ENCODE measurements at regions not wholly inside any gene's neighbourhood (a gene's known extent, or its start where the extent isn't known, plus 50 kb on each side); places are given as distances from the start of the nearest gene placed in this dataset.
"Not testable (repeated sequence)": the region's sequence is repeated elsewhere in the genome, so short reads cannot be mapped to it uniquely, and the experiment has no call there.

DNA sequence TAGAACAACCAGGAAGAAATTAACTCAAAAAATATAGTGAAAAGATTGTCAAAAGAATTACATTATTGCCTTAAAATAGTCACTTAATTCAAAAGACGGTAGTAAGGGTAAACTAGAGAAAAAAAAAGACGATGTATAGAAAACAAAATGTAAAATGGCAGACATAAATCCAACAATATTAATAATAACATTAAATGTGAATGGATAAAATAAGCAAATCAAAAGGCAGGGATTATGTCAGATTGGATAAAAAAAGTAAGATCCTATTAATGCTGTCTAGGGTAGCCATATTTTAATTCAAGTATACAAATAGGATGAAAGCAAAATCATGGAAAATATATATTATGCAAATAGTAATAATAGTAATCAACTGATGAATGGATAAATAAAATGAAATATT, 134.0 kb upstream of the ADCY2 start:
- POLR2A ChIA-PET: no interaction called here
- peaks cover 3% of the 10 kb centered on the region; the same call in 1 of the 2 replicates for H3K9me3 ChIP-seq (ENCODE audit: control insufficient read depth, insufficient read depth, low read length)
- H3K27me3 ChIP-seq (ENCODE audit: control insufficient read depth, insufficient read depth, low read length): no peaks in the 10 kb centered on the region
- H3K27ac ChIP-seq (ENCODE audit: low read depth, low read length): no peak overlapping the region
- TF ChIP-seq, protein P1, sequence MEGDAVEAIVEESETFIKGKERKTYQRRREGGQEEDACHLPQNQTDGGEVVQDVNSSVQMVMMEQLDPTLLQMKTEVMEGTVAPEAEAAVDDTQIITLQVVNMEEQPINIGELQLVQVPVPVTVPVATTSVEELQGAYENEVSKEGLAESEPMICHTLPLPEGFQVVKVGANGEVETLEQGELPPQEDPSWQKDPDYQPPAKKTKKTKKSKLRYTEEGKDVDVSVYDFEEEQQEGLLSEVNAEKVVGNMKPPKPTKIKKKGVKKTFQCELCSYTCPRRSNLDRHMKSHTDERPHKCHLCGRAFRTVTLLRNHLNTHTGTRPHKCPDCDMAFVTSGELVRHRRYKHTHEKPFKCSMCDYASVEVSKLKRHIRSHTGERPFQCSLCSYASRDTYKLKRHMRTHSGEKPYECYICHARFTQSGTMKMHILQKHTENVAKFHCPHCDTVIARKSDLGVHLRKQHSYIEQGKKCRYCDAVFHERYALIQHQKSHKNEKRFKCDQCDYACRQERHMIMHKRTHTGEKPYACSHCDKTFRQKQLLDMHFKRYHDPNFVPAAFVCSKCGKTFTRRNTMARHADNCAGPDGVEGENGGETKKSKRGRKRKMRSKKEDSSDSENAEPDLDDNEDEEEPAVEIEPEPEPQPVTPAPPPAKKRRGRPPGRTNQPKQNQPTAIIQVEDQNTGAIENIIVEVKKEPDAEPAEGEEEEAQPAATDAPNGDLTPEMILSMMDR (IDR thresholded peaks at IDR 0.05; ENCODE audit: low read depth, low read length): no peak
- CTCF ChIA-PET: no interaction called here
- H3K4me3 ChIP-seq (ENCODE audit: low read depth, low read length): no peak overlapping the region
- DNase-seq (ENCODE audit: low read depth, low spot score): no peak

DNA sequence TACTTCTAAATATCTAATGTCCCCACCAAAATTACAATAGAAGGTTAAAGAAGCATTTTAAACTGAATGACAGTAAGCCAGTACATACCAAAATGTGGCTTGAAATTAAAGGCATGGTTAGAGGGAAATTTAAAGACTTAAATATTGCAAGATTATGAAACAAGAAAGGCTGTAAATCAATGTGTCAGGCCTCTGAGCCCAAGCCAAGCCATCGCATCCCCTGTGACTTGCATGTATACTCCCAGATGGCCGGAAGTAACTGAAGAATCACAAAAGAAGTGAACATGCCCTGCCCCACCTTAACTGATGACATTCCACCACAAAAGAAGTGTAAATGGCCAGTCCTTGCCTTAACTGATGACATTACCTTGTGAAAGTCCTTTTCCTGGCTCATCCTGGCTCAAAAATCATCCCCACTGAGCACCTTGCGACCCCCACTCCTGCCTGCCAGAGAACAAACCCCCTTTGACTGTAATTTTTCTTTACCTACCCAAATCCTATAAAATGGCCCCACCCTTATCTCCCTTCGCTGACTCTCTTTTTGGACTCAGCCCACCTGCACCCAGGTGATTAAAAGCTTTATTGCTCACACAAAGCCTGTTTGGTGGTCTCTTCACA, 132.4 kb upstream of the ADCY2 start:
- H3K9me3 ChIP-seq (ENCODE audit: control insufficient read depth, insufficient read depth, low read length); H3K27me3 ChIP-seq (ENCODE audit: control insufficient read depth, insufficient read depth, low read length); H3K4me3 ChIP-seq (ENCODE audit: low read depth, low read length); CTCF ChIA-PET; H3K27ac ChIP-seq (ENCODE audit: low read depth, low read length); POLR2A ChIA-PET; DNase-seq (ENCODE audit: low read depth, low spot score): not testable (repeated sequence)

DNA sequence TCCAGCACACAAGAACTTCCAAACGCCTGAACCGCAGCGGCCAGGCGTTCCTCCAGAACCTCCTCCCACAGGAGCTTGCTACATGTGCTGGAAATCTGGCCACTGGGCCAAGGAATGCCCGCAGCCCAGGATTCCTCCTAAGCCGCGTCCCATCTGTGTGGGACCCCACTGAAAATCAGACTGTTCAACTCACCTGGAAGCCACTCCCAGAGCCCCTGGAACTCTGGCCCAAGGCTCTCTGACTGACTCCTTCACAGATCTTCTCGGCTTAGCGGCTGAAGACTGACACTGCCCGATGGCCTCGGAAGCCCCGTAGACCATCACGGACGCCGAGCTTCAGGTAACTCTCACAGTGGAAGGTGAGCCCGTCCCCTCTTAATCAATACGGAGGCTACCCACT, 130.2 kb upstream of the ADCY2 start:
- POLR2A ChIA-PET; DNase-seq (ENCODE audit: low read depth, low spot score); H3K9me3 ChIP-seq (ENCODE audit: control insufficient read depth, insufficient read depth, low read length); H3K27me3 ChIP-seq (ENCODE audit: control insufficient read depth, insufficient read depth, low read length); H3K4me3 ChIP-seq (ENCODE audit: low read depth, low read length); H3K27ac ChIP-seq (ENCODE audit: low read depth, low read length); CTCF ChIA-PET: not testable (repeated sequence)

DNA sequence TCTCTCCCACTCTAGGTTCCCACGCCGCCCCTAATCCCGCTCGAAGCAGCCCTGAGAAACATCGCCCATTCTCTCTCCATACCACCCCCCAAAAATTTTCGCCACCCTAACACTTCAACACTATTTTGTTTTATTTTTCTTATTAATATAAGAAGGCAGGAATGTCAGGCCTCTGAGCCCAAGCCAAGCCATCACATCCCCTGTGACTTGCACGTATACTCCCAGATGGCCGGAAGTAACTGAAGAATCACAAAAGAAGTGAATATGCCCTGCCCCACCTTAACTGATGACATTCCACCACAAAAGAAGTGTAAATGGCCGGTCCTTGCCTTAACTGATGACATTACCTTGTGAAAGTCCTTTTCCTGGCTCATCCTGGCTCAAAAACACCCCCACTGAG, 127.2 kb upstream of the ADCY2 start:
- H3K27me3 ChIP-seq (ENCODE audit: control insufficient read depth, insufficient read depth, low read length); CTCF ChIA-PET; H3K27ac ChIP-seq (ENCODE audit: low read depth, low read length); POLR2A ChIA-PET; H3K9me3 ChIP-seq (ENCODE audit: control insufficient read depth, insufficient read depth, low read length); DNase-seq (ENCODE audit: low read depth, low spot score); H3K4me3 ChIP-seq (ENCODE audit: low read depth, low read length): not testable (repeated sequence)

DNA sequence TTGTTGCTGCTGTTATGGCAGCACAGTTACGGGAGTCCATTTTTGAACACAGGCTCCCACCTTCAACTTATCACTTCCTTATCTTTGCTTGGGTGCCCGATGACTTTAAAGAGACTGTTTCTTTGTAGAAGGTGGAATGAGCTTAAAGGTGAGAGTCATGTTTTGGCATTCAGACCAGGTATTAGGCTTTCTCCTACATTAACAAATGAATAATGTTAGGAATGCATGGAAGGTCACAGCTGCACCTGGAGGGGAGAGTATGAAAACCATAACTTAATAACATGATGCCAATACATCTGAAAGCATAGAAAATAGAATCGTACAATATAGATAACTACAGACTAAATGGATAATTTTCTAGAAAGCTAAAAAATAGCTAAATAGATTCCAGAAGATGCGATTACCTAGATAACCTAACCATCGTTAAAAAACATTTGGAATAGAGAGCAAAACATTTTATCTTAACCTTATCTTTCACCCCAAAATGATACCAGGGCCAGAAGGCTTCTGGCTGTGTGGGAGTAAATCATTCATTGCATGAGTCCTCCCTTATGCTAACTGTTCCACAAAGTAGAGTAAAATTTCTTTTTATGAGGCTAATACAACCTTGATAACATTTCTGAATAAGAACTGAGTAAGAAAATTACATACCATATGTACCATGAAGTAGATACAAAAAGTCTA, 126.2 kb upstream of the ADCY2 start:
- H3K27me3 ChIP-seq (ENCODE audit: control insufficient read depth, insufficient read depth, low read length): no peaks in the 10 kb centered on the region
- TF ChIP-seq, protein P1 (IDR thresholded peaks at IDR 0.05; ENCODE audit: low read depth, low read length): no peak
- DNase-seq (ENCODE audit: low read depth, low spot score): no peak
- H3K4me3 ChIP-seq (ENCODE audit: low read depth, low read length): no peak overlapping the region
- CTCF ChIA-PET: no interaction called here
- POLR2A ChIA-PET: no interaction called here
- peaks cover 8% of the 10 kb centered on the region for H3K9me3 ChIP-seq (ENCODE audit: control insufficient read depth, insufficient read depth, low read length)
- no peak overlapping the region for H3K27ac ChIP-seq (ENCODE audit: low read depth, low read length)

DNA sequence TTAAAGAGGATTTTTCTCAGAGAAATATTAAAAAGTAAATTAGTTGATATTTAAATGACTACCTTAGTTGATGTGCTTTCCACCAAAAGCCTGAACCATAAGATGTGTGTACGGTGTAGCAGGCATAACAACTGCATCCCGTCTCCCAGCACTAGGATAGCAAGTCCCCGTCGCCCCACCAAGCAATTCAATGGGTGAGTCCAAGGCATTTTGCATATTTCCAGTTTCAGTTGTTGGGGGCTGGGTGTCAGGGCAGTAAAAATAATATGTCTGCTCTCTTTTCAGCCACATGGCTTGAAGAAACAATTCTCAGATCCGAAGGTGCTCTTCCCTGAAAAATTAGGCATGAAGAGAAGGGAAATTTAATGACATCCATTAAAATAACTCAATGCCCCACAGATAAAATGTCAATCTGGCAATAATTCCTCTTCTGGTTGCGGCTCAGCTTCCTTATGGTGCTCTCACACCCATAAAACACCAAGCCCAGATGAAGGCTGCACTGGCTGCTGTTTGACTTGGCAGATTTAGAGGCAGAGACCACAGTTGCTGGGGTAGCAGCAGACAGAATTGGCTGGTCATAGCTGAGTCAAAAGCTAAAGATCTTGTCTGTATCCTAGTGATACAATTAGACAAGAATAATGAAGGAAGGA, 124.4 kb upstream of the ADCY2 start:
- TF ChIP-seq, protein P1 (IDR thresholded peaks at IDR 0.05; ENCODE audit: low read depth, low read length): no peak
- no peaks in the 10 kb centered on the region for H3K27me3 ChIP-seq (ENCODE audit: control insufficient read depth, insufficient read depth, low read length)
- peaks cover 11% of the 10 kb centered on the region for H3K9me3 ChIP-seq (ENCODE audit: control insufficient read depth, insufficient read depth, low read length)
- ChIA-PET POLR2A (no interaction called here), CTCF (no interaction called here)
- DNase-seq (ENCODE audit: low read depth, low spot score): no peak
- H3K4me3 ChIP-seq (ENCODE audit: low read depth, low read length): no peak overlapping the region
- H3K27ac ChIP-seq (ENCODE audit: low read depth, low read length): no peak overlapping the region

Measured in AG04450 (cell line).